HG02938 (cell line): ENCODE measurements at regions not wholly inside any gene's neighbourhood (a gene's known extent, or its start where the extent isn't known, plus 50 kb on each side); places are given as distances from the start of the nearest gene placed in this dataset.

Experiments used
- ATAC-seq: cut with Tn5 transposase; IDR thresholded peaks from one replicate; pipeline ENCODE4 v1.9.1; 2021; ENCODE audit warnings: mild to moderate bottlenecking, moderate library complexity; ENCODE audit not compliant: unreplicated experiment

DNA sequence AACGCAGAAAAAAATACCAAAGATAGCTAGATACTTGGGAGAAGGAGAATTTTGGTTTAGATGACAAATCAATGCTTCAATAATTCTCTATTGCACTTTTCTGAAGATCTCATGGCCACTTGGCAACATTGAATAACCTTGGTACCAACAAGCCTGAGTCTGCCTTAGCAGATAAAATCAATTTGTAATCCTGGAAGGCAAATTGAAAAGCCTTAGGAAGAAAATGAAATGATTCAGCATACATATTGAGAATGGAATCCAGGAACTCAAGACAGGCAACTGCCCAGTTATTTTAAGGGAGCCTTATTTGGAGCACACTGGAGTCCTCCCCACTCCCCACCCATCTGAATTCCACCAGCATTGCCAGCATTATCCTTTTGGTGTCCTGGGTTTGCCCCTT, 109.3 kb upstream of the SOX9 start:
- ATAC-seq: no peak

DNA sequence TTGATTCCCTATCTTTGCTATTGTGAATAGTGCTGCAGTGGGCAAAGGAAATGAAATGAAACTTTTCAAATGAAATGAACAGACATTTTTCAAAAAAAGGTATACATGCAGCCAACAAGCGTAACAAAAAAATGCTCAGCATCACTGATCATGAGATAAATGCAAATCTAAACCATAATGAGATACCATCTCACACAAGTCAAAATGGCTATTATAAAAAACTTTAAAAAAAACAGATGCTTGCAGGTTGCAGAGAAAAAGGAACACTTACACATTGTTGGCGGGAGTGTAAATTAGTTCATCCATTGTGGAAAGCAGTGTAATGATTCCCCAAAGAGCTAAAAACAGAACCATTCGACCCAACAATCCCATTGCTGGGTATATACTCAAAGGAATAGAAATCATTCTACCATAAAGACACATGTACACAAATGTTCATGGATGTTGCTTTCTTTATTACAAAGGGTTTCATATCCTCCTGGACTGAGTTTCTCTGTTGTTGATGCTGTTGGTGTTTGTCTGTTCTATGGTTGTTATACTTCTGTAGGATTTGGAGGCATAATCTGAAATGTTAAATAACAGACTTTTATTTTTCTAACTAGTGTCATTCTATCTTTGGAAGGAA, 99.3 kb upstream of the SOX9 start:
- no peak for ATAC-seq

DNA sequence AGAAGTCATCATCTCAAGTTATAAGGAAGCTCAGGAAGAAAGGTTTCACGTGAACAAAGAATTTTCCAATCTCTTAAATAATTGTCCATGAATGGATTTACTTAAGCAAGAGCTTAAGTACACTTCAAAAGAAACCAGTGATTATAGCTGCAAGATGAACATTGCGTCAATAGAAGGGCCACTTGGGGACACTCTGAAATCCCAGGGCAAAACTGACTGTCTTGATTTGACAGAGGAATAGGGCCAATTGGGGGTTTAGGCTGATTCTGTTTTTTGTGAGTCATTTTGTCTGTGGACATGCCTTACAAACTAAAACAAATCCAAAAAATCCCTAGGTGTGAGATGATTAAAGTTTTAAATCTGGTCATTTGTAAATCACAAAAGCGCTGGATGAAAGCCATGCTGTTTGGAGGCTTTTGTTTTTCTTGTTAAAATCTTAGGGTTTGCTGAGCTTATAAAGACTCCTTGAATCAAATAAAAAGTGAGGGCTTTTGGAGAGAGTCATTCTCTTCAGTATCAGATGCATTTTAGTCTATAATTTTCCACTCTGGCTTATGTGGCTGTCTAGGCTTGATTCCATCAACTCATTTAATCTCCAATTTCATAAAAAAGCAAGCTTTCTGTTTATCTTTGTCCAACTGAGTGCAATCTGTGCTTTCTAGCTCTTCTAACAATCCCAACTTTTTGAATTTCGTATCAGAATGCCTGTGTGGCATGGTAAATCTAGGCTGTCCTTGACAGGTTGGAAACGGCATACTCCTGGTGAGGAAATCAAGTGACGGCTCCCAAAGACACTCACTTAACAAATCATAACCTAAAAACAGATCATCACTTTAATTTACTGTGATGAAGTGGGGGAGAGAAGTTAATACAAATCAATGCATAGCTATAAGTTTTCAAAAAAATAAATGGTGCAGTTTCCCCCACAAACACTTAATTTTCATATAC, 98.2 kb upstream of the SOX9 start:
- ATAC-seq: no peak

DNA sequence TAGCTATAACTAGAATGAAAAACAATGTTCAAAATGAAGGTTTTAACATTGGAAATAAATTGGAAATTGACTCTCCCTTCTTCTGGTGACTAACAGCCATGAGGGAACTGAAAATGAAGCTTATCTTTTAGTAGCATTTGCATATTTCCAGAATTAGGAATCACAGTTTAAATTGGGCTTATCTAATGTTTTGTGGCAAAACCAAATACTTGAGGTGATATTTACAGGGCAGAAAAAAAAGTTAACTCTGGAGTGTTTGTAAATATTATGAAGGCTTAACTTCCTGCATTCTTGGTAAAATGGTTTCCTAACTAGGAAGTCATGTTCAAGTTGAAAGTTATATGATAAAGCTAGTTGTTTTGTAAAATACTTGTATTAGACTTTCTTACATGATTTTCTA, 96.4 kb upstream of the SOX9 start:
- ATAC-seq: no peak

GRCh38 chr17:72025113-72025512, 95.7 kb upstream of the SOX9 start:
- no peak for ATAC-seq

DNA sequence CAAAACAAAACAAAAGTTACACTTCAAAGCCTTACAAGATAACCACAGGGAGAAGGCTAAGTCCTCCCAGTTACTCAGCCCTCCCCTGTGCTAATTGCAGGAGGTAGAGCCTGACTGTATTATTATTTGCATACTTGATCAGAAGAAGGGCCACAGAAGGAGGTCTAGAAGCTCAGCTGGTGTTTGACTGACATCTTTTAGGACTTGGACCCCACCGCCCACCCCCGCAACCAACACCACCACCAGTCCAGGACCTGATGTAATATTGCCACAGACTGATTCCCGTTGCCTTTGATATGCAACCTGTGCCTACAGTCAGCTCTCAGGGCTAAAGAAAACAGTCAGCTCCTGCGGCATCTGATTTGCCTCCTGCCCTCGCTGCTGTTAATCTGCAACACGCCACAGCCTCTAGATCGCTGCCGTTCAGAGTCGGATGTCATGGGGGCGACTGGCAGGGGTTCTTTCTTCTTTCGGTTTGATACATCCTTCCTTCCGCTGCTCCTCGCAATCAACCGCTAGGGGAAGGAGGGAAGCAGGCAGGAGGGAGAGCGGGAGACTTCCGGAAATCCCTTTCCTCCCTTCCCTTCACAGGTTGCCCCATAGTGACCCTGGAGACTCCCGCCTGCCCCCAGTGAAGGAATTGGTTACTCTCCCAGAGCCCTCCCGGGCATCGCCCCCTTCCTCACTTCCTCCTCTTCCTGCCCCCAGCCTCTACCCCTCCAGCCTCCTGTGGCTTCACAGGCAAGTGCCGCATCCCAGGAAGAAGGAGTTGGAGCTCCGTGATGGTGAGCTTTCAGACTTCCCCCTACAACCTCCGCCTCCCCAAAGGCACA, 90.5 kb upstream of the SOX9 start:
- peak; percentile 75 for ATAC-seq

- no peak for ATAC-seq
These were observed 89.5 kb upstream of the SOX9 start for GRCh38 chr17:72031219-72031884.

- no peak for ATAC-seq
These were observed 87.5 kb upstream of the SOX9 start for GRCh38 chr17:72033334-72033733.

DNA sequence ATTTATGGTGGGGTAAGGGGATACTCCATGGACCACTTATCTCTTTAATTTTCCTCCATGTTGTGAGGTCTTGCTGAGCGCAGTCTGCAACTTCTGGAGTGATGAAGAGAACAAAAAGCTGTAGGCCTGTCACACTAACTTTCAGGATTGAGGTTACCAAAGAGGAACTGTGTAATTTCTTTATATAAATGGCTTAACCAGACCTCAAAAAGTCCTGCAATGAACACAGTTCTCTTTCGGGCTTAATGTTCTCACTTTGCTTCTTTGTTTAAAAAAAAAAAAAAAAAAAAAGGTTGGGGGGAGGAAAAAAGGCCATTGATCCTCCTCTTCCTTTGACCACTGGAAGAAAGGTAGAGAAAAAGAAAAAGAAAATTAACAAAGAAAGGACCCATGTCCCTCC, 86.8 kb upstream of the SOX9 start:
- ATAC-seq: peak; percentile 47

- ATAC-seq: peak; percentile 40
These were observed 82.4 kb upstream of the SOX9 start for GRCh38 chr17:72038427-72038826.

- no peak for ATAC-seq
These were observed 81.3 kb upstream of the SOX9 start for GRCh38 chr17:72039490-72039889.

GRCh38 chr17:72046178-72046577, 74.6 kb upstream of the SOX9 start:
- ATAC-seq: no peak

DNA sequence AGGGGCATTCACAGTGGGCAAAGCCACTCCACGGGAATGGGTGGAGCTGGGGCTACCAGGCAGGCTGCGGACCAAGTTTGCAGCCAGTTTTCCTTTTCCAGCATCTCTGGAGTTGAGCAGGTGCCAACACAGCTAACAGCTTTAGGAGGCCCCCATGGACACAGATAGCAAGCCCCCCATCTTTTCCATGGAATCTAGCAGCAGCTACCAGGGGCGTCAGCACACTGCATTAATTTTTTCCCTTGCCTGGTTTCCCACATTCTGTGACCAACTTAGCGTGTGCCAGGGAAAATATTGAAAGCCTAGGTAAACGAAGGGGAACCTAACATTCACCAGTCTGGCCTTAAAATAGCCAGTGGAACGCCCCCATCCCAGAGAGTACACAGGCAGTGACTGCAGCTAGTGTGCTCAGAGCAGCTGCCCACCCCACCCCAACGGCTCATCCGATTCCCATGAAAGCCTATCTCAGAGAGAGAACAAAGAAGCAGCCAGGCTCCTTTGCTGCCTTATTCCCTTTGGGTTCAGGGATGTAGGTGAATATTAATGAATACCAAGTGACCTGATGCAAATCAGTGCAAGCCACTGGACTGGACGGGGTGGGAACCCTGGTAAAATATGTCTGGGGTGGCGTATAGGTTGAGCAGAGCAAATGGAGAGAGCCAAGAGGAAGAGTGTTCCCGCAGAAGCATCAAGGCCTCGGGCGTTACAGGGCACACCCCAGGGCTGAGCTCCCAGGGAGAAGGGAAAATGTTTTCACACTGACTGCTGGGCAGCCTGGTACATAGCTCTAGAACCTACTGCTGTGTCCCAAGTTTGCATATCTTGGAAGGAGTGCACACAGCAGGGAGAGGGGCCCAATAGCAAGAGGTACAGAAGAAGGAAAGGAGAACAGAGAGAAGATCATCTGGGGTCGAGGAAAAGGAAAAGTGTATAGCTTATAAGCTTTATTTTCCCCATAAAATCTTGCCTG, 73.9 kb upstream of the SOX9 start:
- ATAC-seq: no peak

- no peak for ATAC-seq
These were observed 70.9 kb upstream of the SOX9 start for GRCh38 chr17:72049914-72050313.

- ATAC-seq: no peak
These were observed 67.8 kb upstream of the SOX9 start for GRCh38 chr17:72053036-72053435.

DNA sequence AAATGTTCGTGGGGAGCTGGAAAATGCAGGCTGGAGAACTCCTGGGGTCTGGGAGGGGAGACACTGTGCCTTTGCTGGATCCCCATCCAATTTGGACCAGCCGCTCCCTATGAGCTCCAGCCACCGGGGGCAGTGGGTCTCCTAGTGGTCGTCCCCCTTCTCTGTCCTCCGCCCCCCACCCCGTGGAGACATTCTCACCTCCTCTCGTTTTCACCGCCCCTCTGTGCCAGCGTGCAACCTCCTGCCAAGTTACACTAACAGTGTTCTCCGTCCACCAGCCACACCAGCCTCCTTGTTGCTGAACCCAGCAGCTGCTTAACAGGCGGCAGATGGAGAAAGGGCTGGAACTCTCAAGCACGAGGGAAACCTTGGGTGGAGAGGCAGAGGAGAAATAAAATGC, 67.4 kb upstream of the SOX9 start:
- no peak for ATAC-seq

DNA sequence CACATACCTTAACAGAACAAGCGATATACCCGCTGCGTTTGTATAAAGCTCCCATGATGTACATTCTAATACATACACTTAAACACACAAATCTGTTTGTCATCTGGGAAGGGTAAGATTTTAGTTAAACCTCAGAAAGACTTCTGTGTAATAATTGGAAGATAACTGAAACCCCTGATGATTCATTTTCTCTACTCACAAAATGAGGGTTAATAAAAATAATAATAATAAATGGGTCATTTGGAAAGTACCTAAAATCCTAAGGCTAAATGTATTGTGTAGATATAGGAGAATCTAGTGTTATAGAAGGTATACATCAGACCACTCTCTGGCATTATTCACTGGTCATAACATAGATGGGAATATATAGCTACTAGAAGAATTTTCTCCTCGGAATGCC, 64.7 kb upstream of the SOX9 start:
- ATAC-seq: no peak

- no peak for ATAC-seq
These were observed 64.0 kb upstream of the SOX9 start for GRCh38 chr17:72056727-72057290.

- no peak for ATAC-seq
These were observed 60.7 kb upstream of the SOX9 start for GRCh38 chr17:72060084-72060483.
